ENCODE measurements at regions not wholly inside any gene's neighbourhood (a gene's known extent, or its start where the extent isn't known, plus 50 kb on each side); places are given as distances from the start of the nearest gene placed in this dataset.

- H3K4me3 ChIP-seq (ENCODE audit: insufficient read depth, low read depth, low read length): no peak overlapping the region
- peak overlapping the region; percentile 48; the same call in 1 of the 2 replicates for H3K14ac ChIP-seq (replicated peaks; ENCODE audit: low read depth, low read length)
- no peak overlapping the region; the same call in 1 of the 2 replicates for H4K91ac ChIP-seq (ENCODE audit: insufficient read depth, low read depth, low read length)
- intact Hi-C loops (cut with micrococcal nuclease) (no loop called here), dilution Hi-C loops (cut with HindIII; ENCODE audit: low sequenced_read_pairs, unreplicated experiment) (no loop called here), in situ Hi-C loops (cut with MboI; ENCODE audit: low sequenced_read_pairs) (no loop called here)
- H2AK5ac ChIP-seq (ENCODE audit: low read depth, low read length): peak overlapping the region; percentile 79
- DNase-seq (peak; percentile 42), ATAC-seq (ENCODE audit: low read depth) (no peak)
- peaks cover 24% of the 10 kb centered on the region for H3K9me1 ChIP-seq (ENCODE audit: insufficient read depth, low read length)
- 88% methylated on average over 2 of the region's 4 CpGs; no CpG with 5 or more reads in 1 of the 2 experiments for WGBS, 2 experiments (ENCODE audit: extremely low coverage in 2 of 2, insufficient read length in 1 of 2)
- peak overlapping the region in 1 of 2 experiments; percentile 53; a peak in 1 of 4 replicates for H4K8ac ChIP-seq (ENCODE audit: low read depth in 2 of 2, low read length in 2 of 2)
- CTCF ChIA-PET: no interaction called here
- peak overlapping the region; percentile 43; the same call in 1 of the 3 replicates for H2BK15ac ChIP-seq (ENCODE audit: low read depth, low read length)
- H4K5ac ChIP-seq (ENCODE audit: low read depth, low read length): peak overlapping the region; percentile 70; the same call in 1 of the 2 replicates
- H3K18ac ChIP-seq (ENCODE audit: low read depth, low read length): no peak overlapping the region; the same call in 1 of the 2 replicates
- TF ChIP-seq, protein P1, sequence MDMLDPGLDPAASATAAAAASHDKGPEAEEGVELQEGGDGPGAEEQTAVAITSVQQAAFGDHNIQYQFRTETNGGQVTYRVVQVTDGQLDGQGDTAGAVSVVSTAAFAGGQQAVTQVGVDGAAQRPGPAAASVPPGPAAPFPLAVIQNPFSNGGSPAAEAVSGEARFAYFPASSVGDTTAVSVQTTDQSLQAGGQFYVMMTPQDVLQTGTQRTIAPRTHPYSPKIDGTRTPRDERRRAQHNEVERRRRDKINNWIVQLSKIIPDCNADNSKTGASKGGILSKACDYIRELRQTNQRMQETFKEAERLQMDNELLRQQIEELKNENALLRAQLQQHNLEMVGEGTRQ (IDR thresholded peaks at IDR 0.05; ENCODE audit: low read depth, low read length): no peak
- TF ChIP-seq CTCF (conservative IDR thresholded peaks at IDR 0.05; ENCODE audit: low read depth, low read length): no peak
- TF ChIP-seq SMC3 (IDR thresholded peaks at IDR 0.05; ENCODE audit: low read depth, low read length): no peak
- no peak for TF ChIP-seq MAZ (IDR thresholded peaks at IDR 0.05; ENCODE audit: borderline replicate concordance, low read depth, low read length)
- TF ChIP-seq POLR2A (IDR thresholded peaks at IDR 0.05; ENCODE audit: low read depth, low read length): no peak
- TF ChIP-seq NFE2L2 (IDR thresholded peaks at IDR 0.05; ENCODE audit: low read depth, low read length): no peak
- TF ChIP-seq ELK1 (IDR thresholded peaks at IDR 0.05; ENCODE audit: borderline replicate concordance, low read depth, low read length): no peak
- no peak for TF ChIP-seq RAD21 (IDR thresholded peaks at IDR 0.05; ENCODE audit: low read length)
- no peak for TF ChIP-seq RFX5 (IDR thresholded peaks at IDR 0.05; ENCODE audit: low read depth, low read length)
- TF ChIP-seq BHLHE40 (IDR thresholded peaks at IDR 0.05; ENCODE audit: low read depth, low read length): no peak
- no peak for TF ChIP-seq CEBPB (IDR thresholded peaks at IDR 0.05; ENCODE audit: low read depth, low read length)
- TF ChIP-seq FOS (IDR thresholded peaks at IDR 0.05; ENCODE audit: low read depth, low read length): no peak
- TF ChIP-seq MAFK (IDR thresholded peaks at IDR 0.05; ENCODE audit: low read depth, low read length): no peak
- peaks cover 17% of the 10 kb centered on the region for H3K4me1 ChIP-seq (ENCODE audit: control insufficient read depth, insufficient read depth, low read length)
- BruUV-seq (replicated peaks): no TSS peak
- no peak overlapping the region for H3K56ac ChIP-seq (ENCODE audit: extremely low read depth, insufficient read depth, low read length)
- H3K9ac ChIP-seq (ENCODE audit: low read depth, low read length): no peak overlapping the region
- H3K9me3 ChIP-seq (ENCODE audit: control insufficient read depth, insufficient read depth, low read length): no peaks in the 10 kb centered on the region
- no peaks in the 10 kb centered on the region for H3K27me3 ChIP-seq (ENCODE audit: control insufficient read depth, insufficient read depth, low read length)
- no peak overlapping the region for H3K23ac ChIP-seq (ENCODE audit: low read depth, low read length)
- peak overlapping the region; percentile 29 for H2AFZ ChIP-seq (replicated peaks; ENCODE audit: low read length, poor library complexity)
- no peaks in the 10 kb centered on the region for H3K36me3 ChIP-seq (ENCODE audit: control insufficient read depth, insufficient read depth, low read length)
- H4K20me1 ChIP-seq (ENCODE audit: insufficient read depth, low read length): no peaks in the 10 kb centered on the region
- no peak overlapping the region for H2AK9ac ChIP-seq (replicated peaks; ENCODE audit: low read depth, low read length, poor library complexity)
- H3K27ac ChIP-seq (ENCODE audit: insufficient read depth, low read length): no peak overlapping the region
- peak overlapping the region; percentile 82 for H3K4ac ChIP-seq (ENCODE audit: low read depth, low read length)
- POLR2A ChIA-PET (ENCODE audit: unreplicated experiment): no interaction called here
- H2BK5ac ChIP-seq (ENCODE audit: low read depth, low read length, poor library complexity, severe bottlenecking): peak overlapping the region; percentile 55
- peak overlapping the region; percentile 81 for H2BK120ac ChIP-seq (ENCODE audit: low read depth, low read length)
- peak overlapping the region; percentile 78; the same call in 1 of the 2 replicates for H2BK20ac ChIP-seq (ENCODE audit: low read depth, low read length)
- H3K79me1 ChIP-seq (ENCODE audit: low read depth in 1 of 2, low read length in 2 of 2): no peaks in the 10 kb centered on the region
- H3K4me2 ChIP-seq (ENCODE audit: low read depth, low read length): no peak overlapping the region
Observed at GRCh38 chr14:65242732-65243134, 140.4 kb upstream of the MAX start.

All from IMR-90 (cell line).